Vagina (tissue), 2 donors: ENCODE measurements at regions not wholly inside any gene's neighbourhood (a gene's known extent, or its start where the extent isn't known, plus 50 kb on each side); places are given as distances from the start of the nearest gene placed in this dataset.
"Not testable (repeated sequence)": the region's sequence is repeated elsewhere in the genome, so short reads cannot be mapped to it uniquely, and the experiment has no call there.

Source experiments
- POLR2A ChIP-seq, 2 donors: fragments of 450-650 bp; IDR thresholded peaks; one replicate each; pipeline ENCODE4 v1.6.1; 2017; ENCODE audit warnings: antibody characterized with exemption in 2 of 2, mild to moderate bottlenecking in 2 of 2, moderate library complexity in 2 of 2
- POLR2AphosphoS5 ChIP-seq, 2 donors: sonication (generic); formaldehyde crosslinking; IDR thresholded peaks; one replicate each; pipeline ENCODE4 v1.9.0; 2017; ENCODE audit warnings: antibody characterized with exemption in 2 of 2, mild to moderate bottlenecking in 2 of 2, low read depth in 1 of 2; ENCODE audit not compliant: insufficient read depth in 1 of 2
- TF ChIP-seq, protein P1 (sequence below), 3 experiments: fragments of 450-650 bp in 2 of 3; fragments of 200-600 bp in 1 of 3; sonication (generic) in 1 of 3; IDR thresholded peaks; one replicate each; pipeline ENCODE4 v1.5.1; 2017 to 2019; ENCODE audit warnings: antibody characterized with exemption in 3 of 3, mild to moderate bottlenecking in 2 of 3, moderate library complexity in 2 of 3

- TF ChIP-seq, protein P1, sequence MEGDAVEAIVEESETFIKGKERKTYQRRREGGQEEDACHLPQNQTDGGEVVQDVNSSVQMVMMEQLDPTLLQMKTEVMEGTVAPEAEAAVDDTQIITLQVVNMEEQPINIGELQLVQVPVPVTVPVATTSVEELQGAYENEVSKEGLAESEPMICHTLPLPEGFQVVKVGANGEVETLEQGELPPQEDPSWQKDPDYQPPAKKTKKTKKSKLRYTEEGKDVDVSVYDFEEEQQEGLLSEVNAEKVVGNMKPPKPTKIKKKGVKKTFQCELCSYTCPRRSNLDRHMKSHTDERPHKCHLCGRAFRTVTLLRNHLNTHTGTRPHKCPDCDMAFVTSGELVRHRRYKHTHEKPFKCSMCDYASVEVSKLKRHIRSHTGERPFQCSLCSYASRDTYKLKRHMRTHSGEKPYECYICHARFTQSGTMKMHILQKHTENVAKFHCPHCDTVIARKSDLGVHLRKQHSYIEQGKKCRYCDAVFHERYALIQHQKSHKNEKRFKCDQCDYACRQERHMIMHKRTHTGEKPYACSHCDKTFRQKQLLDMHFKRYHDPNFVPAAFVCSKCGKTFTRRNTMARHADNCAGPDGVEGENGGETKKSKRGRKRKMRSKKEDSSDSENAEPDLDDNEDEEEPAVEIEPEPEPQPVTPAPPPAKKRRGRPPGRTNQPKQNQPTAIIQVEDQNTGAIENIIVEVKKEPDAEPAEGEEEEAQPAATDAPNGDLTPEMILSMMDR (IDR thresholded peaks at IDR 0.05), result not testable (repeated sequence)
- not testable (repeated sequence) for TF ChIP-seq POLR2A (IDR thresholded peaks at IDR 0.05); POLR2AphosphoS5 (IDR thresholded peaks at IDR 0.05; ENCODE audit: insufficient read depth in 1 of 2, low read depth in 1 of 2)
These were observed 188.4 kb upstream of the TPTE start for GRCh38 chr21:10332935-10333334.
